ENCODE measurements at regions not wholly inside any gene's neighbourhood (a gene's known extent, or its start where the extent isn't known, plus 50 kb on each side); places are given as distances from the start of the nearest gene placed in this dataset.
"Not testable (repeated sequence)": the region's sequence is repeated elsewhere in the genome, so short reads cannot be mapped to it uniquely, and the experiment has no call there.

- no peaks in the 10 kb centered on the region for H3K27me3 ChIP-seq (ENCODE audit: control insufficient read depth, insufficient read depth, low read length, poor library complexity, severe bottlenecking)
- WGBS, 2 experiments, result 100% methylated on average over 1 of the region's 1 CpG
Observed at GRCh38 chr21:16201718-16202117, 471.9 kb downstream of the USP25 start.

GRCh38 chr21:16205527-16205926 is 475.7 kb downstream of the USP25 start:
- Histone ChIP-seq H3K36me3 (ENCODE audit: control insufficient read depth, insufficient read depth, low read length) (no peaks in the 10 kb centered on the region), H3K4me3 (ENCODE audit: insufficient read depth, low read depth, low read length) (no peak overlapping the region), H3K4me1 (ENCODE audit: control insufficient read depth, insufficient read depth, low read length) (no peaks in the 10 kb centered on the region), H3K27me3 (ENCODE audit: control insufficient read depth, insufficient read depth, low read length, poor library complexity, severe bottlenecking) (no peaks in the 10 kb centered on the region), H3K27ac (ENCODE audit: insufficient read depth, low read depth, low read length, poor library complexity, severe bottlenecking) (no peak overlapping the region), H3K9me3 (ENCODE audit: control insufficient read depth, low read length) (no peaks in the 10 kb centered on the region)
- WGBS, 2 experiments, result 90% methylated on average over 3 of the region's 3 CpGs

More at GRCh38 chr21:16201718-16202117, 471.9 kb downstream of the USP25 start:
- H3K36me3 ChIP-seq (ENCODE audit: control insufficient read depth, insufficient read depth, low read length), result no peaks in the 10 kb centered on the region
- H3K27ac ChIP-seq (ENCODE audit: insufficient read depth, low read depth, low read length, poor library complexity, severe bottlenecking), result no peak overlapping the region
- no peak overlapping the region for H3K4me3 ChIP-seq (ENCODE audit: insufficient read depth, low read depth, low read length)
- no peaks in the 10 kb centered on the region for H3K9me3 ChIP-seq (ENCODE audit: control insufficient read depth, low read length)
- H3K4me1 ChIP-seq (ENCODE audit: control insufficient read depth, insufficient read depth, low read length), result no peaks in the 10 kb centered on the region

- WGBS, 2 experiments, result 92 to 96% methylated on average over 7 of the region's 7 CpGs
- no peak overlapping the region for H3K4me3 ChIP-seq (ENCODE audit: insufficient read depth, low read depth, low read length)
Observed at GRCh38 chr21:16211339-16212303, 481.8 kb downstream of the USP25 start.

DNA sequence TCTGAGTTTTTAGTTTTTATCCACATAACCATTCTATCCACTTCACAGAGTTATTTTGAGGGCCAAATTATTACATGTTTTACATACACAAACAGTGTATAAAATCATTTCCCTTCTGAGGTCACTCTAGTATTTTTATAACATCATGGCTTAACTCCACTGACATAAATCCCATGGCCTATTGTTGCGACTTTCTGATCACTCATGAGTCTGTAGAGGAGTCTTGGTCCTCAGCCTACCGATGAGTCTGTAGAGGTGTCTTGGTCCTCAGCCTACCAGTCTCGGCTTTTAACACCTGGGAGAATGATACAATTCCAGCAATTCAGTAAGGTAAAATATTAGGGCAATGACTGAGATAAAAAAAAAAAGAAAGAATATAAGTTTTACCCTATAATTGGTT is 483.7 kb downstream of the USP25 start:
- Histone ChIP-seq H3K4me3 (ENCODE audit: insufficient read depth, low read depth, low read length) (no peak overlapping the region), H3K9me3 (ENCODE audit: control insufficient read depth, low read length) (no peaks in the 10 kb centered on the region), H3K27ac (ENCODE audit: insufficient read depth, low read depth, low read length, poor library complexity, severe bottlenecking) (no peak overlapping the region), H3K27me3 (ENCODE audit: control insufficient read depth, insufficient read depth, low read length, poor library complexity, severe bottlenecking) (no peaks in the 10 kb centered on the region), H3K36me3 (ENCODE audit: control insufficient read depth, insufficient read depth, low read length) (no peaks in the 10 kb centered on the region), H3K4me1 (ENCODE audit: control insufficient read depth, insufficient read depth, low read length) (no peaks in the 10 kb centered on the region)
- WGBS, 2 experiments, result 98% methylated on average over 3 of the region's 3 CpGs

More at GRCh38 chr21:16211339-16212303, 481.8 kb downstream of the USP25 start:
- no peaks in the 10 kb centered on the region for H3K4me1 ChIP-seq (ENCODE audit: control insufficient read depth, insufficient read depth, low read length)
- H3K27ac ChIP-seq (ENCODE audit: insufficient read depth, low read depth, low read length, poor library complexity, severe bottlenecking), result no peak overlapping the region
- no peaks in the 10 kb centered on the region for H3K27me3 ChIP-seq (ENCODE audit: control insufficient read depth, insufficient read depth, low read length, poor library complexity, severe bottlenecking)
- no peaks in the 10 kb centered on the region for H3K9me3 ChIP-seq (ENCODE audit: control insufficient read depth, low read length)
- H3K36me3 ChIP-seq (ENCODE audit: control insufficient read depth, insufficient read depth, low read length), result no peaks in the 10 kb centered on the region

- Histone ChIP-seq H3K36me3 (ENCODE audit: control insufficient read depth, insufficient read depth, low read length) (no peaks in the 10 kb centered on the region), H3K4me1 (ENCODE audit: control insufficient read depth, insufficient read depth, low read length) (no peaks in the 10 kb centered on the region), H3K9me3 (ENCODE audit: control insufficient read depth, low read length) (no peaks in the 10 kb centered on the region), H3K27me3 (ENCODE audit: control insufficient read depth, insufficient read depth, low read length, poor library complexity, severe bottlenecking) (no peaks in the 10 kb centered on the region), H3K27ac (ENCODE audit: insufficient read depth, low read depth, low read length, poor library complexity, severe bottlenecking) (no peak overlapping the region), H3K4me3 (ENCODE audit: insufficient read depth, low read depth, low read length) (no peak overlapping the region)
- 92% methylated on average over 2 of the region's 2 CpGs for WGBS, 2 experiments
Observed at GRCh38 chr21:16215193-16215592, 485.4 kb downstream of the USP25 start.

- H3K4me3 ChIP-seq (ENCODE audit: insufficient read depth, low read depth, low read length), result no peak overlapping the region
- no peak overlapping the region for H3K27ac ChIP-seq (ENCODE audit: insufficient read depth, low read depth, low read length, poor library complexity, severe bottlenecking)
- 100% methylated on average over 1 of the region's 2 CpGs; no CpG with 5 or more reads in 1 of the 2 experiments for WGBS, 2 experiments
- H3K27me3 ChIP-seq (ENCODE audit: control insufficient read depth, insufficient read depth, low read length, poor library complexity, severe bottlenecking), result no peaks in the 10 kb centered on the region
- H3K4me1 ChIP-seq (ENCODE audit: control insufficient read depth, insufficient read depth, low read length), result no peaks in the 10 kb centered on the region
- H3K36me3 ChIP-seq (ENCODE audit: control insufficient read depth, insufficient read depth, low read length), result no peaks in the 10 kb centered on the region
- no peaks in the 10 kb centered on the region for H3K9me3 ChIP-seq (ENCODE audit: control insufficient read depth, low read length)
Observed at GRCh38 chr21:16215663-16216183, 485.9 kb downstream of the USP25 start.

- no peak overlapping the region for H3K4me3 ChIP-seq (ENCODE audit: insufficient read depth, low read depth, low read length)
- H3K9me3 ChIP-seq (ENCODE audit: control insufficient read depth, low read length), result no peaks in the 10 kb centered on the region
- no peaks in the 10 kb centered on the region for H3K4me1 ChIP-seq (ENCODE audit: control insufficient read depth, insufficient read depth, low read length)
- no peak overlapping the region for H3K27ac ChIP-seq (ENCODE audit: insufficient read depth, low read depth, low read length, poor library complexity, severe bottlenecking)
- no peaks in the 10 kb centered on the region for H3K27me3 ChIP-seq (ENCODE audit: control insufficient read depth, insufficient read depth, low read length, poor library complexity, severe bottlenecking)
- H3K36me3 ChIP-seq (ENCODE audit: control insufficient read depth, insufficient read depth, low read length), result no peaks in the 10 kb centered on the region
- WGBS, 2 experiments, result 88 to 91% methylated on average over 2 of the region's 3 CpGs
Observed at GRCh38 chr21:16216288-16216962, 486.6 kb downstream of the USP25 start.

- WGBS, 2 experiments, result 88 to 93% methylated on average over 4 of the region's 4 CpGs
- Histone ChIP-seq H3K9me3 (ENCODE audit: control insufficient read depth, low read length) (no peaks in the 10 kb centered on the region), H3K27ac (ENCODE audit: insufficient read depth, low read depth, low read length, poor library complexity, severe bottlenecking) (no peak overlapping the region), H3K27me3 (ENCODE audit: control insufficient read depth, insufficient read depth, low read length, poor library complexity, severe bottlenecking) (no peaks in the 10 kb centered on the region), H3K4me3 (ENCODE audit: insufficient read depth, low read depth, low read length) (no peak overlapping the region), H3K4me1 (ENCODE audit: control insufficient read depth, insufficient read depth, low read length) (no peaks in the 10 kb centered on the region), H3K36me3 (ENCODE audit: control insufficient read depth, insufficient read depth, low read length) (no peaks in the 10 kb centered on the region)
Observed at GRCh38 chr21:16218682-16219343, 489.0 kb downstream of the USP25 start.

DNA sequence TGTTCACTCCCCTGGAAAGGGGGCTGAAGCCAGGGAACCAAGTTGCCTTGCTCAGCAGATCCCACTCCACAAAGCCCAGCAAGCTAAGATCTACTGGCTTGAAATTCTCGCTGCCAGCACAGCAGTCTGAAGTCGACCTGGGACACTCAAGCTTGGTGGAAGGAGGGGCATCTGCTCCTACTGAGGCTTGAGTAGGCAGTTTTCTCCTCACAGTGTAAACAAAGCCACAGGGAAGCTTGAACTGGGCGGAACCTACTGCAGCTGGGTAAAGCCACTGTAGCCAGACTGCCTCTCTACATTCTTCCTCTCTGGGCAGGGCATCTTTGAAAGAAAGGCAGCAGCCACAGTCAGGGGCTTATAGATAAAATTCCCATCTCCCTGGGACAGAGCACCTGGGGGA is 495.0 kb downstream of the USP25 start:
- 35 to 48% methylated on average over 3 of the region's 3 CpGs for WGBS, 2 experiments
- H3K4me3 ChIP-seq (ENCODE audit: insufficient read depth, low read depth, low read length); H3K9me3 ChIP-seq (ENCODE audit: control insufficient read depth, low read length): not testable (repeated sequence)

More for the DNA sequence above, 495.0 kb downstream of the USP25 start:
- H3K36me3 ChIP-seq (ENCODE audit: control insufficient read depth, insufficient read depth, low read length); H3K27ac ChIP-seq (ENCODE audit: insufficient read depth, low read depth, low read length, poor library complexity, severe bottlenecking); H3K4me1 ChIP-seq (ENCODE audit: control insufficient read depth, insufficient read depth, low read length); H3K27me3 ChIP-seq (ENCODE audit: control insufficient read depth, insufficient read depth, low read length, poor library complexity, severe bottlenecking): not testable (repeated sequence)

Measured in ectodermal cell (in vitro differentiated cells).